GM12873 (cell line): ENCODE measurements at regions not wholly inside any gene's neighbourhood (a gene's known extent, or its start where the extent isn't known, plus 50 kb on each side); places are given as distances from the start of the nearest gene placed in this dataset.

ENCODE experiments used
- TF ChIP-seq, protein P1 (sequence below): IDR thresholded peaks from 2 replicates; pipeline ENCODE4 v1.5.1; 2012; ENCODE audit warnings: low read depth, mild to moderate bottlenecking, moderate library complexity, low read length, control low read depth; ENCODE audit not compliant: insufficient read depth; ENCODE audit errors: missing control alignments

DNA sequence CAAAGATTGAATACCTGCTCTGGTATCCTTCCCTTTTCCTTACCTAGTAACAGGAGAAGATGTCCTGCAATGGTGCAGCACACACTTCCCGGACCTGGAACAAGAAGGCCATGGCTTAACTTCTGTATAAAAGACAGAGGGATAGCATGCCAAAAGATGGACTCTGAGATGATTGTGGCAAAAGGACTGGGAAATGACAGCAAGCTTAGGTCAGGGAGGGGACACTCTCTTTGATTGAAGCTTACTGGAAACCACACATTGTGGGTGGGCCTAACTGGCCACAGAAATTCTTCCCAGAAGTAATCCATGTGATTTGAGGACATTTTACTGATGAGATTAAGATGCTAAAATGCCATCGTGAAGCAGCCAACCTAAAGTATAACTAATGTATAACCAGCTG lies 71.0 kb upstream of the OTUD4 start:
- TF ChIP-seq, protein P1, sequence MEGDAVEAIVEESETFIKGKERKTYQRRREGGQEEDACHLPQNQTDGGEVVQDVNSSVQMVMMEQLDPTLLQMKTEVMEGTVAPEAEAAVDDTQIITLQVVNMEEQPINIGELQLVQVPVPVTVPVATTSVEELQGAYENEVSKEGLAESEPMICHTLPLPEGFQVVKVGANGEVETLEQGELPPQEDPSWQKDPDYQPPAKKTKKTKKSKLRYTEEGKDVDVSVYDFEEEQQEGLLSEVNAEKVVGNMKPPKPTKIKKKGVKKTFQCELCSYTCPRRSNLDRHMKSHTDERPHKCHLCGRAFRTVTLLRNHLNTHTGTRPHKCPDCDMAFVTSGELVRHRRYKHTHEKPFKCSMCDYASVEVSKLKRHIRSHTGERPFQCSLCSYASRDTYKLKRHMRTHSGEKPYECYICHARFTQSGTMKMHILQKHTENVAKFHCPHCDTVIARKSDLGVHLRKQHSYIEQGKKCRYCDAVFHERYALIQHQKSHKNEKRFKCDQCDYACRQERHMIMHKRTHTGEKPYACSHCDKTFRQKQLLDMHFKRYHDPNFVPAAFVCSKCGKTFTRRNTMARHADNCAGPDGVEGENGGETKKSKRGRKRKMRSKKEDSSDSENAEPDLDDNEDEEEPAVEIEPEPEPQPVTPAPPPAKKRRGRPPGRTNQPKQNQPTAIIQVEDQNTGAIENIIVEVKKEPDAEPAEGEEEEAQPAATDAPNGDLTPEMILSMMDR = no peak

DNA sequence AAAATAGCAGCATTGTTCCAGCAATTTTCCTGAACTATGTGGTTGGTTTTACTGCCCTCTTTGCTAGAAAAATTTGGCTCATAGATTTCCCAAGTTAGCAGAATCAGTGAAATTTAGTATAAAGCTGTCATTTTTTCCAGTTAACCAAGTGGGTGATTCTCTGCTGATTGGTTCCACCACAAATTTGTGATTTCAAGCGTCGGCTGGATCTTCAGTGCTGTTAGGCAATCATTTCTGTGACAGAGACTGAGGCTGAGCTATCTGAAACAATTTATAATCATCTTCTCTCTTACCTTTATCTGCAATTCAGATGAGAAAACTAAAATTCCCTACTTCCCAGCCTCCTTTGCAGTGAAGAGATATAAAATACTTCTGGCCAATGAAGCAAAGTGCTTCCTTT lies 68.6 kb upstream of the OTUD4 start:
- TF ChIP-seq, protein P1 = no peak

DNA sequence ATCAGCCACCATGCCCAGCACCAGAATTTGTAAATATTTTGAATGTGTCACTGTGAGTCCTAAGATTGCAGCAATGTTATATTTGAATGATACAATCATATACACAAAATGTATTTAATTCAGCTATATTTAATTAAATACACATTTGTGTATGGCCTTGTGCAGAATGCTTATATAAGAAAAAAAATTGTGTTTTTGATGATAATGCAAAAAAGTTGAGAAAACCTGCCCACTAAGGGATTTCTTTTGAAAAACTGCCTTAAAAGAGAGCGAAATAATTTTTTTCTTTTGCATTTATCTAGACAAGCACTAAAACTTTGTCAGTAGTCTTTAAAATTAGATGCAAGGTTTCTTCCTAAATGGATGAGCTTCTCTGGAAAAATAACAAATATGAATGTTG lies 68.1 kb upstream of the OTUD4 start:
- TF ChIP-seq, protein P1 = no peak

DNA sequence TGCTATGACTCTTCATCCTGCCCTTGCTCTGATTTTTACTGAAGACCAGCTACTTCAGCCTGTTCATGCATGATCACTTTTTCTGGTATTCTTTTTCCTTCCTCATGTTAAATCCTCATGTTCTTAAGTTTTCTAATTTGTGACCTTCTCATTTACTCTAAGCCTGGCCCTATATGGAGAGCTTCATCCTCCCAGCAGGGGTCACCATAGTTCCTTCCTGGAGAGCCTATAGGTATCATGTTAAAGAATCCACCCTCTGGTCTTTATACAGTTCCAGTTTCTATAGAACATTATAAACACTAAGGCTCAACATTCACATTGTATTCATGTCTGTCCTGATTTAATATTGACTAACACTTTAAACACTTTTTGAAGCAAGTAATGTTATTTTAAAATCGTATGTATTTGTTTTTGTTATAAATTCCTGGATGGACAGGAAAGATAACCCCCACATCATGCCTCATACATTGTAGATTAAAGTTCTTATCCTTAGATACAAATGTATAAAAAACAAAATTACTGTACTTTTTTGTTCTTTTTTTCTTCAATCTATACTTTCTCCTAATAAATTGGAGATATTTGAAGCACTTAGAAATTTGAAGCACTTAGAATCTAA lies 53.8 kb upstream of the OTUD4 start:
- TF ChIP-seq, protein P1 = peak; percentile 76

DNA sequence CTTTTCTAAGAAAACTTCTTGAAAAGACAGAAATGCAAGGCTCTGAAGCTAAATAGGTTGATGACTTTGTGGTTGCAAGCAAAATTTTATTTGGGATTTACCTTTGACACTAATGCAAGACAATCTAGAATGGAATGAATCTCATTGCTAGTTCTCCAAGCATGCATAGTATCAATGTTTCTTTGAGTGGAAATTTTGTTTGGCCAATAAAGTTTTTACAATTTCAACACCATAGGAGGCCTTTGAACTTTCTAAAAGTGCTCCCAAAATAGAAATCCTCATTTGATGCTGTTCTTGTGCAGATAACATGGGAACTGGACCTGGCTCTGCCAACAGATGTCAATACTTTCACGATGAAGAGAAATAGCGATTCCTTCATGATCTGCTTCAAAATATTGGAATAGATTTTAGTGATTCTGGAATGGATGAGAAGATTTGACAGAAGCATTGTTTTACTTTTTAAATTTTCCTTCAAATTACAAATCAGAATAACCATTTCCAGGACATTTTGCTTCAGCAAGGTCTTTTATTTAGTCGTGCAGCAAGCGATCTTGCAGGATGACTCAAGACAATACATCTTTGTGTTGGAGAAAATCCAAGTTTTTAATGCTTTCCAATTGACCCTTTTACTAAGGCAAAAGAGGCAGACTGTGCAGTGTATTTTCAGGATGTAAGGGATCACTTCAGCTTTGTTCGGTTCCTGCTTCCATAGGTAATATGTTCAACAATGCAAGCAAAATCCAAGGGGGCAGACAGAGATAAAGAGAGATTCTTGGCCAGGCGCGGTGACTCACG lies 51.7 kb upstream of the OTUD4 start:
- TF ChIP-seq, protein P1 = no peak

DNA sequence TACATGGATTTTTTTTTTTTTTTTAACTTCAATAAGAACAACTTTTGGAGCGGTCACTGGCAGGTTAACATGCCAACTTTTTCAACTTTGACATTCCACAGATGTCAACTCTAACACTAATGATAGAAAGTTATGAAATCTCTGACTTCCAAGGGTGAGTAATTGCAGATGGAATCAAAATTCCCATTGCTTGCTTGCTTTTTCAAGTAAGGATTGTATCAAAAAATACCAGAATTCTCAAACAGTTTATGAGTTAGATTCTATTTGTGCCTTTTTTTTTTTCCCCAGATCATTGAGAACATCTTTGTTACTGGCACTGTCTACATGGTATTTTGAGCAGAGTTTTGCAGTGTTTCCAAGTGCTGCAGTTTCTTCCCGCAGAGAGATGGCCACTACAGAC lies 50.3 kb upstream of the OTUD4 start:
- TF ChIP-seq, protein P1 = no peak
